GM21360 (cell line): ENCODE measurements at regions not wholly inside any gene's neighbourhood (a gene's known extent, or its start where the extent isn't known, plus 50 kb on each side); places are given as distances from the start of the nearest gene placed in this dataset.
"Not testable (repeated sequence)": the region's sequence is repeated elsewhere in the genome, so short reads cannot be mapped to it uniquely, and the experiment has no call there.

ENCODE experiments used
- ATAC-seq: cut with Tn5 transposase; IDR thresholded peaks from one replicate; pipeline ENCODE4 v1.9.1; 2021; ENCODE audit warnings: mild to moderate bottlenecking, moderate library complexity; ENCODE audit not compliant: unreplicated experiment

GRCh38 chr12:25859976-25860375, 98.5 kb upstream of the RASSF8 start:
- ATAC-seq = no peak

DNA sequence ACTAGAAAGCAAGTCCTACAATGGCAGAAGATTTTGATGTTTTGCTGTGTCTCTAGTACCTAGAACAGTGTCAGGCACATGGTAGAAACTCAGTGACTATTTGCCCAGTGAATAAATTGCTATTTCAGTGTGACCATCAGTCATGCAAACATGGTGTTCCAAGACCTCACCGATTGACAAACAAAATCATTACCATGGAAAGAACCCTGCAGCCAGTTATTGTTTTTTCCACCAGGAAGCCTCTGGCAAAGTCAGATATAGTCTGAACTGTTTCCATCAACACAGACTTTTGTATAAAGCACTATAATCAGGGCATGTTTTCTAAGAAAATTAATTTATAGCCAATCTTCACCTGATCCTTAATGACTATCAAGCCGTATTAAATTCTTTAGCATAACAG, 97.3 kb upstream of the RASSF8 start:
- ATAC-seq = no peak

DNA sequence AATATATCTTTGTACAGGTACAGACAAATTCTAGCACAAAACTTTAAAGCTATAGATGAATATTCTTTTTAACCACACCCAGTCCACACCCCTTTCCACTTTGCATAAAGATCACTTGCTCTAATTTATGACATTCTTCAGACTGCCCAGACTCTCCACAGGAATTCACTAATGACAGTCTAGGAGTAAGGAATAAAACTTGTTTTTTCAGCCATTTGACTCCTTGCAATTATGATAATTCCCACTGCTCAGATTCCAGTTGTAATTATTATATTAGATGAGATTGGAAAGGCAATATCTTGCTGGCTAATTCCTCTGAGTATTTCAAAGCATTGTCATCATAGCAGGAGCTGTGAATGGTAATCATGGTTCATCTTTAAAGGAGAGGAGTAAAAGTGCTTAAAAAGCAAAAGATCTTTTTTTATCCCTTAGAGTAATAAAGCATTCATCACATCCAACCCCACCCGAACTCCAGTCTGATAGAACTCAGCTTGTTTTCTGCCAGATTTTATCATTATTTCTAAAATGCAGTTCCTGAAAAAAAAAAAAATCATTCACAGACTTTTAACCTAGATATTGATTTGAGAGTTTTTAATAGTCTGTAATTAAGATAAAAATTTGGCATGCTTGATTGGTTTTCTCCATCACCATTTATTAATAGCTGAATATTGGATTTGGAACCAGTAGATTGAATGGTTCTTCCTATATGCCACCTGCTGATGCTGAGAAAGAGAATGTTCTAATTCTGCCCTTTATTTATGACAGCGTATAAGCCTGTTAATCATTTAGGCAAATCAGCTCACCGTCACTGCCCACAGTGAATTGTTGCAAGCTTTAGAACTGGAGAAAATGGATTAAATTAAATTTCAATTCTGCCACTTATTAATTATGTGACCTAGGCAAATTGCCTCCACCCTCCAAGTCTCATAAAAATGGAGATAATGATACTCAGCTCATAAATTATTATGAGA, 93.9 kb upstream of the RASSF8 start:
- ATAC-seq = no peak

- ATAC-seq = no peak
These were observed 91.7 kb upstream of the RASSF8 start for GRCh38 chr12:25866586-25867378.

DNA sequence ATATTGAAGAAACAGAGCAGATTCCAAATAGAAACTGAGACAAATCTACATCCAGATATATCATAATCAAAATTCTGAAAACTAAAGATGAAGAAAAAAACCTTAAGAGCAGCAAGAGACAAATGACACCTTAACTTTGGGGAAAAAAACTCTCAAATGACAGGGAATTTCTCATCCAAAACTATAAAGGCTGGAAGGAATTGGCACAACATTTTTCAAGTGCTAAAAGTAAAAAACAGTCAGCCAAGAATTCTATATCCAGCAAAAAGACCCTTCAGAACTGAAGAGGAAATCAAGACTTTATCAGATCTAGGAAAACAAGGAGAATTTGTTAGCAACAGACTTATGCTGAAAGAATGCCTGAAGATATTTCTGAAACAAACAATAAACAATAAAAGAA, 90.3 kb upstream of the RASSF8 start:
- ATAC-seq = no peak

DNA sequence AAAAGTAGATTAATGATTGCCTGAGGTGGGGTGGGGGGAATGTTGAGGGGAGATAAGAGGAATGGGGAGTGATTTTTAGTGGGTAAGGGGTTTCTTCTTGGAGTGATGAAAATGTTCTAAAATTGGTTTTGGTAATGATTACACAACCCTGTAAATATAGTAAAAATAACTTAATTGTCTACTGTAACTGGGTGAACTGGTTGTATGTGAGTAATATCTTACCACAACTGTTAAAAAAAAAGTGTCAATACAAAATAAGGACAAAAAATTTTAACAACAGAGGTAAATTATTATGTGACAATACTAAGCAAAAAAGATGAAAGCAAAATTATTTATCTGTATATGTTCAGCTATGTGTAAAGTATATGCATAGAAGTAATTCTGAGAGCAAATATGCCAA, 86.3 kb upstream of the RASSF8 start:
- ATAC-seq = no peak

GRCh38 chr12:25875661-25876060, 82.8 kb upstream of the RASSF8 start:
- ATAC-seq = no peak

DNA sequence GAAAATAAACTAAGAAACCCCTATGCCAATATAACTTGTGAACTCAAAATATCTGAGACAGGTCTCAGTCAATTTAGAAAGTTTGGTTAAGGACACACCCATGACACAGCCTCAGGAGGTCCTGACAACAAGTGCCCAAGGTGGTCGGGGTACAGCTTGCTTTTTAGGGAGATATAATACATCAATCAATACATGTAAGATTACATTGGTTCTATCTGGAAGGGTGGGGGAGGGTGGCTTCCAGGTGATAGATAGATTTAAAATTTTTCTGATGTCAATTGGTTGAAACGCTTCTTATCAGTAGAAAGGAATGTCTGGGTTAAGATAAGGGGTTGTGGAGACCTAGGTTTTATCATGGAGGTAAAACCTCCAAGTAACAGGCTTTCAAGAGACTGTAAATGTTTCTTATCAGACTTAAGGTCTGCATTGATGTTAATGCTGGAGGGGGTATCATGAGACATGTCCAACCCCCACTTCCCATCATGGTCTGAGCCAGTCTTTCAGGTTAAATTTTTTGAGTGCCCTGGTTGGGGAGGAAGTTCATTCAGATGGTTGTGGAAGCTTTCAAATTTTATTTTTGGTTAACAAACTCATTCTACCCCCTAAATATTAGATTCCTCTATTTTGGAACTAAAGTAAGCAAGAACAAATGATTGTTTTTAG, 82.0 kb upstream of the RASSF8 start:
- ATAC-seq = no peak

DNA sequence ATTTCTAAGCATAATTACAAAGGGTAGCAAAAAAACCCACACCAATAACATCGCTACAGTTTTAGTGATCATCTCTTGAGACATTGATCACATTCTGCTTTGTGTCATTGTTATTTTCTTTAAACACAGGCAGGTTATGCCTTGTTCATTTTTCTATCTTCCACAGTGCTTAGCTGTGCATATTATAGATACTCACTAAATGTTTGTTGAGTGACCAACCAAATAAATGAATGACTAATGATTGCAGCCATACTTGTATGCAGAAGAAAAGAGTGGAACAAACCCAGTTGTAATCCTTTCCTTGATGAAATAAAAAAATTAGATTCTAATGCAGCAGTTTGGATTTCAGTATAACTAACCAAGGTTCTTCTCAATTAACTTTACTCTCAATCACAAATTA, 81.0 kb upstream of the RASSF8 start:
- no peak for ATAC-seq

- no peak for ATAC-seq
These were observed 76.2 kb upstream of the RASSF8 start for GRCh38 chr12:25882266-25882665.

DNA sequence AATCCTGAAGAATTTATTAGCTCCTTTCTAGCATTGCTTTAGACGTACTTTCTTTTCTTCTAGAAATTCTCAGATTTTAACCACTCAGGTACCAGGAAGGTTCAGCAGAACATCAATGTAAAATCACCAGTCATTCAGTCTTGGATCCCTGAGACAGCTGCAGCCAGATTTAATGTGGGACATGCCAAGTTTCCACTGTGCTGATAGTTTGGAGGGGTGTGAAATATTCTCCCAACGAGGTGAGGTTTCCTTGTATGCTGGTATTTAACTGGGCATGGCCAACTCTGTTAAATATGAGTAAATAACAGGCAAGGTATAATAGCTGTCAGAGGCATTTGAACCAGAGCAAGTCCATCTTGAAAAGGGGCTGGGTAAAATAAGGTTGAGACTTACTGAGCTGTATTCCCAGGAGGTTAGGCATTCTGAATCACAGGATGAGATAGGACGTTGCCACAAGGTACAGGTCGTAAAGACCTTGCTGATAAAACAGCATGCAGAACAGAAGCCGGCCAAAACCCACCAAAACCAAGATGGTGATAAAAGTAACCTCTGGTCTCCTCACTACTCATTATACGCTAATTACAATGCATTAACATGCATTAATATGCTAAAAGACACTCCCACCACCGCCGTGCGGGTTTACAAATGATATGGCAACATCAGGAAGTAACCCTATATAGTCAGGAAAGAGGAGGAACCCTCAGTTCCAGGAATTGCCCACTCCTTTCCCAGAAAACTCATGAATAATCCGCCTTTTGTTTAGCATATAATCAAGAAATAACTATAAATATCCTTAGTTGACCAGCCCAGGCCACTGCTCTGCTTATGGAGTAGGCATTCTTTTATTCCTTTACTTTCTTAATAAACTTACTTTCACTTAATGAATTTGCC, 75.2 kb upstream of the RASSF8 start:
- ATAC-seq = no peak

DNA sequence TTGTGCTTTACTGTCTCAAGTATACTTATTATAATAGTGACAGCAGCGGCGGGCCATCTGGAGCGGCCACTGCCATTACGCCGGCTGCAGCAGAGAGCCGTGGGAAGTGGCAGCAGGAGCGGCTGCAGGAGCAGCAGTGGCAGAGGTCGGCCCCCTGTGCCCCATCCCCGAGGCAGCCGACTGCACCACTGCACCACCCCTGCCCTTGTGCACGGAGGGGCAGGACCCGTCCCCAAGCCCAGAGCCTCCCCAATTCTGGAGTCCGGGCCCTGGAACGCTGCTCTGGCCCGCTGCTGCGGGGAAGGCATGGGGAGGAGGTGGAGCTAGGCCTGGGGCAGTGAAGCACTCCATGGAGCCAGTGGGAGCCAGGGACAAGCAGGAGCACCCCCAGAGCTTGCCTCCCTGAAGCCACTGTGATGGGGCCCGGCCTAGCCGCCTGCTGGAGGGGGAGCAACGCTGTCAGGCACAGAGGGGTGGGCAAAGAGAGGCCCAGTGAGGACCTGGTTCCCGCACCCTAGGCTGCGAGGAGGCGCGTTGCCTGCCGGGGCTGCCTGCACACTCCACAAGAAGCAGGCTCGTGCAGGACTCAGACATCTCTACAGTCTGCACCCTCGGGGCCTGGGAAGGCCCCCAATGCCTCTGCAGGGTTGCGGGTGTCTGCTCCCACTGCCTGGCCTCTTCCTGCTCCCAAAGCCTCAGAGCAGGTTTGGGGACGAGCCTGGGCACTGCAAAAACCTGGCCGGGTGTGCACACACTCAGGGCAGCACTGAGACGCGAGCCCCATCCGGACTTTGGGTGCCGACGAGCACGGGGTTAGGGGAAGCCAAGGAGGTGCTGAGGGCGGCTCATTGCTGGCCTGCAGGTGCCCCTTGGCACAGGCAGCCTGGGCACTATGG, 74.2 kb upstream of the RASSF8 start:
- no peak for ATAC-seq

GRCh38 chr12:25884920-25885234, 73.6 kb upstream of the RASSF8 start:
- ATAC-seq = no peak

- ATAC-seq = no peak
These were observed 72.1 kb upstream of the RASSF8 start for GRCh38 chr12:25886396-25886795.

DNA sequence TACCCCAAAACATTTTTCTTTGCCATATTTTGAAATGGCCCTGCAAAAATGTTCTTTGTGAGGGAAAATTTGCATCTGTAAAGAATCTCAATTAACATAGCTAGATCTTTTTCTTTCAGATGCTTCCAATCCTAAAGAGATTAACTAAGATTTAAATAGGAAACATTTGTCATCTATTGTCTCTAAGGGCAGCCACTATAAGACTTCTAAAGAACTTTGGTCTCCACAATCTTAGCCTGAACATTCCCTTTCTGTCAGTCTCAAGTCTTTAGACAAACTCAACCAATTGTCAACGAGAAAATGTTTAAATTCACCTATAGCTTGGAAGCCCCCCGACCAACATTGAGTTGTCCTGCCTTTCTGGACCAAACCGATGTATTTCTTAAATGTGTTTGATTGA, 71.1 kb upstream of the RASSF8 start:
- ATAC-seq = no peak

DNA sequence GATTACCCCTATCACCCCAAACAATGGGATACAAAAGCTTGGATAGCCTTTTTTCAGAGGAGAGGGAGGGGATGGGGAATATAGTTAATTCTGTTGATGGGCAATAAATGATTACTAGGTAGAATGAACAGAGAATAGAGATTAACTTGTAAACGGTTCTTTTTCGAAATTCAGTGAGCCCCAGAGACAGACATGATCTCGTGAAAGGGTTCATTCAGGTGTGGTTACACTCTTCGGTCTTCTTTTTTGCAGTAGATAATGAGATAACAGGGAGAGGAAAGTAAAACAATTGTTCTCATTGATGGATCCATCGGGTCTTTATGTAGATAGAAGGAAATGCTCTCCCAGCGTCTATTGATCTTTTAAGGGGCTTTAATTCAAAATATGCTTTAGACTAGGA, 69.3 kb upstream of the RASSF8 start:
- ATAC-seq = no peak

DNA sequence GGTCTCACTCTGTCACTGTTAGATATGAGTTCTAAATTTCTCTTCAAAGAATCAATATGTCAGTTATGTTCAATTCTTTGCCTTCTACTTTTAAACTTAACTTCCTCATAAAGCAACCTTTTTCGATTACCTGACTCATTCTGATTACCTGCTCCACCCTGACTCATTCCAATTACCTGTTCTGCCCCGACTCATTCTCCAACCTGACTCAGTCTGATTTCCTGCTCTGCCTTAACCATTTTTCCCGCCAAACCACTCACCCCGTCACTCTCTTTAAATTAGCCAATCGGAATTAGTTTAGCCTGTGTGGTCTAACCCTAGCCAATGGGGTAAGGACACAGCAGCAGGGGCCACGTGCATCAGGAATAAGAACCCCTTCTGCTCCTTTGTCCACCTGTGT, 67.4 kb upstream of the RASSF8 start:
- not testable (repeated sequence) for ATAC-seq

DNA sequence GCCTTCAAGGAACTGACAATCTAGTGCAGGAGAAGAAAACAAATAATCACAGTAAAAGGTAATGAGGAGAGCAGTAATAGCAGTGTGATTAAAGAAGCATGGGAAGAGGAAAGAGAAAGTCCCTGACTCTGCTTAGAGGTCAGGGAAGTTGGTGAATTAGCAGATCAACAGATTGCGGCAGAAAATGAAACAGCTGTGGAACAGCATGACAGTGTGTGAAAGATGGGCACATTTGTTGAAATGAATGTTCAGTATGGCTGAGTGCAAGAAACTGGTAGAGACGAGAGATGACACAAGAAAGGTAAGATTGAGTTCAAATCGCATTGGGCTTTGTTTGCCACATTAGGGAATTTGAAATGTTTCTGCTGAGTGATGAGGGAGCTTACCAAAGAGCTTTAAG, 63.7 kb upstream of the RASSF8 start:
- ATAC-seq = no peak

DNA sequence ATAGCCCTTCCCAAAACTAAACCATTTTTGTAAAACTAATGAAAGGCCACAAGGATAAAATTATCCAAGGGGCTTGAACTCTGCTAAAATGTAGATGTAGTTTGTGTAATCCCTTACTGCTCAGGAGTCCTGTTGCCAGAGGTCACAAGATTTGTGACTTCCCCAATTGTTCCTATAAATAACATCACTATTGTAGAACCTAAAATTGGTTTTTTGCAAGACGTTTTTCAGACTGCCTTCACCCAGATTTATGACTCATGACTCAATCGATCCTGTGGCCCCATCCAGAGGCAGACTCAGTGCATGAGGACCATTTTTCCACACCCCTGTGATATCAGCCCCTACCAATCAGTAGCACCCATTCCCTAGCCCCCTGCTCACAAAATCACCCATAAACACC, 61.5 kb upstream of the RASSF8 start:
- no peak for ATAC-seq
